GM21390 (cell line): ENCODE measurements at regions not wholly inside any gene's neighbourhood (a gene's known extent, or its start where the extent isn't known, plus 50 kb on each side); places are given as distances from the start of the nearest gene placed in this dataset.

ENCODE experiments used
- ATAC-seq: cut with Tn5 transposase; IDR thresholded peaks from one replicate; pipeline ENCODE4 v1.9.1; 2021; ENCODE audit not compliant: unreplicated experiment

DNA sequence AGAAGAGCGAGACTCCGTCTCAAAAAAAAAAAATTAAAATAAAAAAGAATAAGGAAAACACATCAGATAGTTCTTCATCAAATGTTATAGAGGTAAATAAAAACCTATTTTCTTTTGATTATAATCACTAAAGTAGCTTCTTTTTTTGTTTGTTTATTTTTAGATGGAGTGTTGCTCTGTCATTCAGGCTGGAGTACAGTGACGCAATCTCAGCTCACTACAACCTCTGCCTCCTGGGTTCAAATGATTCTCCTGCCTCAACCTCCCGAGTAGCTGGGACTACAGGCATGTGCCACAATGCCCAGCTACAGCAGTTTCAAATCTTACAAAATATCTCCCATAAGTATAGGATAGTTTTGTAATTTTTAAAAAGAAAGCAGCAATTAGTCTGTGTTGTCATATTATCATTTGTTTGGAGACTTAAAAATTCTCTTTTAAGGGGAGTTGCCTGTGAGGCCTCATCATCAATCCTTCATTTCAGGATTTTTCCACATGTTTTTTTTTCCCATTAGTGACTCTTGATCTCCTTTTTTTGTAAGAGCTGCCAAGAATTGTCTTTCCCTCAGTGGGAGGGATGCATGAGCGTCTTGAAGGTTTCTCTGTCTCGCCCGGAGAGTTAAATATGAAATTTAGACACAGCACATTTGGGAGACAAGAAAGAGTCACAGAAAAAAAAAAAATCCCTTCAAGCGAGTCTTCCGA is 275.9 kb downstream of the CDCA7 start:
- ATAC-seq = no peak

DNA sequence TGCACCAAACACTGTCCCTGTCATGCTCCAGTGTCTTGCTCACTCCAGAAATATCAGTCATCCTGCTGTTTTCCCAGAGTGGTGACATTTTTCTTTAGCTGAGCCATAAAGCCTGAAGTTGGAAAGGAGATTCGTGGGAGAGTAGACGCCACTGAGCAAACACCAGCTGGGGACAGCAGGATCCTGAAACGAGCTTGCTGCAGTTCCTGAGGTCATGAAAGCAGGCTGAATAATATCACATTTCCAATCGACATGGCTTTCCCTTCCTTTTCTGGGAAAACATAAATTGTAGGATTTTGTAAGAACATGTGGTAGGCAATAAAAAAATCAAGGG is 276.4 kb downstream of the CDCA7 start:
- ATAC-seq = no peak

DNA sequence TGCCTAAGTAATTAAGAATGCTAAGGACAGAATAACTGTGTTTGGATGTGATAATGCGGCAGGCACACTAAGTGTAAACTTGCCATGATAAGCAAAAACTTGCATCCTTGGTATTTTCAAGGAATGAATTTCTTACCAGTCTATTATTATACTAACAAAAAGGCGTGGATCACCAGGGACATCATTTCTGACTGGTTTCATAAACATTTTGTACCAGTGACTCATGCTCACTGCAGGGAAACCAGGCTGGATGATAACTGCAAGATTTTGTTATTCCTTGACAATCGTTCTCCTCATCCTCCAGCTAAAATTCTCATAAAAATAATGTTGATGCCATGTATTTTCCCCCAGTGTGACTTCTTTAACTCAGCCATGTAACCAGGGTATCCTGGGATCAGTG is 289.5 kb downstream of the CDCA7 start:
- no peak for ATAC-seq

DNA sequence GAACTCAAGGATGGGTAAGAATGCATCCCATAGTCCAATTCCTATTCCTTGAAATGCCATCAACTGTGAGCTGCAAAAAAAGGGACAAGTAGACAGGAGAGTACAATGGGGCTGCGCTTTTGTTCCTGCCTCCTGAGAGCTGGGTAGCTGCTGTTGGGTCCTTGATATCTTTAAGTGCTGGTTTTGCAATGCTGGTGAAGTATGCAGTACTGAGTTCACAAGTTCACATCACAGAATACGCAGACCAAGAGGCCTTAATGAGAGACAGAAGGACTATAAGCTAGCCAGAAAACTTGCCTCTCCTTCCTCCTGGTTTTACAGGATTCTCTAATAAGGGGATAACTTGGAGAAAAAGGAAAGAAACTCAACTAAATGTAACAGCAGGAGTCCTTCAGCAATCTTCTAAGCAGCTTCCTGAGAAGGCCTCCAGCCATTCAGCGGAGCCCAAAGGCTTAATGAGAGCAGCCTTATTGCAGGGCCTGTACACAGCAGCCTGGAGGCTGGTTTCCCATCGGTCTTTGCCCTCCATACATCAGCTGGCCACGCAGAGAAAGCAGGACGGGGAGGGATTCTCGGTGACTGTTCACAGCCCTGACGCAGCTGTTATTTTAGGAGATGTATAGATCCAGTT is 293.1 kb downstream of the CDCA7 start:
- no peak for ATAC-seq

DNA sequence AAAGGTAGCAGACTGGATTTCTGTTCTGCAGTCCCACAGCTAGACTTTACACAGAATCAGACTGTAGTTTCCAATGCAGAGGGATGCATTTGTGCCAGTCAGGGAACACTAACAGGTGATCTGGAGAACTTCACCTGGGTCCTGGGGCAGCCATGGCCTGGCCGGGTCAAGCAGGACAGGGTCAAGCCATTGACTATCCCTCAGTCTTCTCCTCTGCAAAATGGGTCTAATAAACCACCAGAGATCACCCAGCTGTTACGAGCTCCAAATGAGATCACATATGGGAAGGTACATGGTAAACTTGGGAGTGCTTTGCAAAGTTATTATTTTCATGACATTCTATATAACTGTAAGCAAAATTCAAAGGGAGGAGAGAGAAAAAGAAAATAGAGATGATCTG is 294.1 kb downstream of the CDCA7 start:
- ATAC-seq = no peak

DNA sequence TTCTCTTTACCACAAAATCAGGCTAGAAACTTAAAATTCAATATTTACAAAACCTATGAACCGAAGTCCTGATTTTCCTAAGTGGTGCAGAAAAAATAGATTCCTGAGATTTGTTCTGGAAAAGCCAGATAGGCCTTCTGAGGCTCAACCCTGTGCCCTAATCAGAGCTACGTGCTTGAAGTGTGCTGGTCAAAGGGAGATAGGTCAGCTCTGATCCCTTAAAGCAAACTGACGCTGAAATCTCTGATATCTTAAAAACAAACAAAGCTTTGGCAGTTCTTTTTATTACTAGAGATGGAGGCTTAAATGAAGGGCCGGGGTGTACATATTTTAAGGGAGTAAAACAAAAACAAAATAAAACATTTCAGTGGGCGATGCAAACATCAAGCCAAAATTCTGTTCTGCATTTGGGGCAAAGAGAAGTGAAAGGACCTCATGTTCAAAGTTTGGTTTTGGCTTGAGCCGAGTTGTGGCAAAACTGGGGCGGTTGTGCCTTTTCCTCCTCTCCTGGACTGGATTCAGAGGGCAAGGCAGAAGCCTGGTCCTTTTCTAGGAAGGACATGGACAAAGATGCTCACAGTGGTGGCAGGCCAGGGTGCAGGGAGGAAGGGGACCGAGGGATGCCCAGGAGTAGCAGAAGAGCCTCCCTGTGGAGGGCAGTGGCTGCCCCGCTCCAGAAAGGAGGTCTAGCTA is 295.0 kb downstream of the CDCA7 start:
- no peak for ATAC-seq

DNA sequence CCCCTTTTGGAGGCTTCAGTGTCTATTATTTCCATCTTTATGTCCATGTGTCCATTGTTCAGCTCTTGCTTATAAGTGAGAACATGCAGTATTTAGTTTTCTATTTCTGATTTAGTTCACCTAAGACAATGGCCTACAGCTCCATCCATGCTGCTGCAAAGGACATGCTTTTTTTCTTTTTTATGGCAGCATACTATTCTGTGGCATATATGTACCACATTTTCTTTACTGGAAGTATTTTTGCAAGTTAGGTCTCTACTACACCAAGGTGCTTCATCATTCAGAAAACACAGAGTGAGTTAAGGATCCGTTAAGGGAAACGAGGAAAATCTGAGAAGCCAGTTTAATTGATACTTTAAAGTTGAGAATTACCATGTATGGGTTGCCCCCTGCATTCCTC is 297.2 kb downstream of the CDCA7 start:
- no peak for ATAC-seq

DNA sequence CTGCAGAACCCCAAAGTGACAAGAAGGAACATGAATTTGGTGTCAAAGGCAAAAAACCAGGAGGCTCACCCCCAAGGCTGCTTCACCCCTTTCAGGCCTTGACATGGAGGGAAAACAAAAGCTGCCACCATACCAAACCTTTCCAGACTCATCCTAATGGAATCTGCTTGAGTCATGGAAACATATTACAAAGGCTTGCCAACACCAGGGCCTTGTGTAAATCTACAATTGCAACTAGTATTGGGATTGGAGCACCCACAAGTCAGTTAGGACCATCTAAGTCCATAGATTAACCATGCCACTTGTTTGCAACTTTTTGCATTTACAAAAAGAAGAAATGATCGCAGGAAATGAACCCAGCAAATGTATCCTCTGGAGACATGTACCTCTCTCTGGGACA is 297.6 kb downstream of the CDCA7 start:
- ATAC-seq = no peak

DNA sequence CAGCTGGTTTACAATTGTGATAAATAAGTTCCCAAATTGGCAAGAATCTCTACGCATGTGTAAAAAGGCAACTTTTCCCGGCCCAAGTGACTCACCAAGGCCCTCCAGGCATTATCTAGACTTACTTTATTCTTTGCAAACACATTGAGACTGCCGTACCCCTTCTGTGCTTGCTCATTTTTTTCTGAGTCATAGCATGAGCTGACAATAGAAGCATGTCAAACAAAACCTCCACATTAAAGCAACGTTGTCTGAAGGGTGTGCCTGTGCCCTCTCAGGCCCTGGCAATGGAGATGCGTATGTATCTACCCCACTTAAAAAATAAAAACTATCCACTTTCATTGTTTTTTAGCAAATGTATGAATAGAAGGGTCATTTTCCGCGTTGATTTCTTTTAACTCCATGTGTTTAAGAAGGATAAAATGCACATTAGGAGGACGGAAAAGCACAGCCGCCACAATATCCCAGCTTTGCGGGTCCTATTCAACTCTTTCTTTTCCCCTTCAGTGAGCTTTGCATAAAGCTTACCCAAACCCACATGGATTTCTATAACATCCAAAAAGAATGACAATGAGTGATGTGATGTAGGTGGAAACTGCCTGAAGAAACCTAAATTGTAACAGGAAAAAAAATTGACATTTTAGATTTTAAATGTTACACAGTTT is 298.2 kb downstream of the CDCA7 start:
- ATAC-seq = no peak

DNA sequence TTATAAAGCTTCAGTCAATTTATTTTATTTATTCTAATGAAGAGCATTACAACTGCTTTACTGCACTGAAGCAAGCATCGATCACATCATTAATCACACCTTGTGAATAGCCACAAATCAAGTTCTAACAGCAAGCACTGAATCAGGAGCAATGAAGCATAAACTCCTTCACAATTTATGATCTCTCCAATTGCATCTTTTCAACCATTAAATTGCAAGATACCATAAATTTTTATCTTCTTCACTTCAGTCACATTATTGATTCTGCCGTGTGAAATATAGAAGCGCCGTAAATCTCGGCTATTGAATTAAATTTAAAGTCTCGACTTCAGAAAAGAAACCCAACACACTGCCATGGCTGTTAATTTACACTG is 298.7 kb downstream of the CDCA7 start:
- no peak for ATAC-seq

DNA sequence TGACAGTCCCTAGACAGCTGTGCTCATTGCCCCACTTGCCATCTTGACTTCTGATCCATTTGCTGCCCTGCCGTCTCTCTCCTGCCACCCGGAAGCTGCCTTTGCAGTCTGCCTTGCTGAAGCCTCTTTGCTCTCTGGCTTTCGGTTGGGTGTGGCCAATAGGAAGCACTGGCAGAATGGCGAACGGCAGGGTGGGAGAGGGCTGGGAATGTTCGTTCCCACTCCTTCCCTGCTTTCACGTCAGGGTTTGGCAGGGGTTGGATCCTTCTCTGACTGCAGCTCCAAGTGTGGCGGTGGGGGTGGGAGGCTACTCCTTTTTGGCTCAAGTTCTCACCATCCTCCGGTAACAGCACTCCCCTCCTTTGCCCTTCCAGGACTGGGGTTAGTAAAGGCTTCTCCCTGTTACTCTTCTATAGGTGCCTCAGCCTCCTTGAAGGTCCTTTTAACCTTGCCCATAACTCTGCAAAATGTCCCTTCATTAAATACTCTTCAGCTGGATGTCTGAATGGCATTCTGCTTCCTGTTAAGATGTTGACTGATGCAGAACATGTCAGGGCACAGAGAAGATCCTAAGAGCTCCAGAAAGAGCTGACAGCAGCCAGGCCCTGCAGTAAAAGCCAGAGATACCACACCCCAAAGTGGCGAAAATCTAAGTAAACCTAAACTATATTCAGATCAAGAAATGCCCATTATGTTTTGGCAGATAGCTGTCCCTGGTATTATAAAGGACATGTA is 299.7 kb downstream of the CDCA7 start:
- ATAC-seq = no peak

DNA sequence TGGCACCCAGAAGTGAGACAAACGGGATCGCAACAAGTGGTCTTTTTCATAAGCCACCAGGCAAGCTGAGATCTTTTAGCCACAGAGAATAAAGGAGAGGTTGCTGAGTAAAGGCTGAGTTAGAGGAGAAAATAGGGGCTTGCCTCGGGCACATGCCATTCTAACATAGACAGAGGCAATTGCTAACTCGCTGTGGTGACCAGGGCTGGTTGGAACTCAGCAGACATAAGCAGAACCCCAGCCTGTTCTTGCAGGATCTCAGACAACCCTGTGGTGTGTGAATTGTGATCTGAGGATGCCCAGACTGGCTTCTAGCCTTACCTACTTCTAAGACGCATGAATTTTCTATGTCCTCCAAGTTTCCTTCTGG is 300.2 kb downstream of the CDCA7 start:
- ATAC-seq = no peak

DNA sequence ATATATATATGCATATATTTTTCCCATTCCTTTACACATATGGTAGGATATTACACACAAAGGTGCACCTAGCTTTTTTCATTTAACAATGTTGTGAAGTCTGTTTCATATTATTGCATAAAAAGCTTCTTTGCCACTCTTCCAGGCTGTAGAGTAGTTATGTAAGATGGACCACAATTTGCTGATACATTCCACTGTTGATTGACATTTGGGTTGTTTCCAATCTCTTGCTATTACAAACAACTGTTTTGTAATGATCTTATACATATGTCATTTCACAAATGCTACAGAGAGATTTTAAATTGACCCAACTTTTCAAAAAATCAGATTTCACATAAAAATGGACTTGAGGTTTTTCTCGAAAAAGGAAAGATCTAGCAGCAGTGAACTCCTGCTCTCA is 301.4 kb downstream of the CDCA7 start:
- no peak for ATAC-seq

DNA sequence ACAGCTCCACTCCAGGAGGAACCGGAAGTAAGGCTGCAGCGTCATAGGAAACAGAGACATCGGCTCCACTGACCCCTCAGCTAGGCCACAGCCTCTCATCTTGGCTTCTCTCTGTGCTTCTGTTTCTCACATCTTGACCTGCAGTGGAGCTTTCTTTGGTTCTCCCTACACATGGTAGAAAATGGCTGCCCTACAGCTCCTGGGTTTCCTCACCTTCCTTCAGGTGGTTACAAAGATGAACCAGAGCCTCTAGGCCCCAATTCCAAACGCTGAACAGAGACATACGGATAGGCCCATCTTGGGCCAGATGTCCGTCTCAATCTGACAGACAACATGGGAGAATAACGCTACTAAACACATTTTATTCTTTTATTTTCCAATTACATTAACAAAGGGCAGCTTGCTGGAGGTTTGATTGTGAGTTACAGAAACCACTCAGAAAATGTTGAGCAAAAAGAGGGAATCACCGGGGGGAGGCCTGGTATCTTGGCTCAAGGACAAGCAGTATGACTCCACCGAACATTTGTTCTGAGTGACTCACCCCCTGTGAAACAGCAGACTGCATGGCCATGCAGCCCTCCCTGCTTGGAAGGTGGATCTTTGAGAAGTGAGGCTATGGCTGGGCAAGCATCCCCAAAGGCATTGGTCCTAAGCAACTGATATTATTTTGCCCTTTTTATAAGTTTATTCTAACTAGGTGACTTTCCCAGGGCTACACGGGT is 303.5 kb downstream of the CDCA7 start:
- no peak for ATAC-seq

DNA sequence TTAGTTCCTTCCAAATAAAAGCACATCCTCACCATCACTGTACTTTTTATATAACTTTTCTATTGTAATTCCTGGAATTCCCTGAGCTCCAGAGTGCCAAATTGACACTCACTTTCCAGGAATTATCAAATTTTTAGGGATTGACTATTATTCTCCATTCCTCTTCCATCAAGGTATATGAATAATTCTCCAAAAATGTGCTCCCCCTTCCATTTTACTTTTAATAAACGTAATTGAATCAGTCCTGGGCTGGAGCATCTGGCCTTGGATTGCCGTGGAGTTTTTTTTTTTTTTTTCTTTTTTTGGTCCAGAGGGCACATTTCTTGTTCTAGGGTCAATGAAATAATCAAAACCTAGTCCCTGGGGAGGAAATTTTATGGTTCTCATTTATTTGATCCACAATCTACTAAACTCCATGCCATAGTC is 304.3 kb downstream of the CDCA7 start:
- ATAC-seq = no peak

DNA sequence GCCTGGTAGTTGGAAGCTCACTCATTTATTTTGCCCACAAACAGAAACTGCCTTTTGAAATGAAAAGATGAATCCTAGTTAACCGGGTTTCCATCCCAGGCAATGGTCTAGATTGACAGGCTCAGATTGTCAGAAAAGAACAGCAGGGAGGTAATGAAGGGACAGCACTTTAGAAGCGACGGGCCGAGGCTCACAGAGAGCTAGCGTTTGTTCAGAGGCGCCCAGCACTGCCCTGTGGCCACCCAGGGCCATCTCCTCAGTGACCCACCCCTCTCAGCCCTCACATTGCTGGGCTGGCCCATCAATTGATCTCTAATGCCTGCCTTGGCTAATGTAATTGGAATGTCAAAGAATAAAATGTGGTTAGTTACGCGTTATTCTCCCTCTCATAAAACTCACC is 304.8 kb downstream of the CDCA7 start:
- ATAC-seq = no peak

DNA sequence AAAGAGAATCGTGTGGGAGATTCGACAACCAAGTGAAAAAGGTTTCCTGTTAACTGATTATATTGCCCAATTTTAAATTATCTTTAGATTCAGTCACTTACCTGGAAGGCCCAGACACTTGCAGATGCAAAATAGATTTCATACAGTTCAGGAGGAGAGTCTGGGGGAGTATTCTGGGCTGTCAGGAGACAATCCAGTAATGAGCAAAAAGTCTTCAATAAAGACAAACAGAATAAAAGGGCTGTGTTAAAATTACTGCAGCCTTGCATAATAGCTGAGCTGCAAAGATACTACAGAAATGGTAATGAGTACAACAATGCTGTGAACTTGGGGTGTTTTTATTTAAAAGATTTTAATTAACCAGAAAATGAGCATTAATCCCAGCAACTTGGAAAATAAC is 303.6 kb downstream of the SP3 start:
- no peak for ATAC-seq

DNA sequence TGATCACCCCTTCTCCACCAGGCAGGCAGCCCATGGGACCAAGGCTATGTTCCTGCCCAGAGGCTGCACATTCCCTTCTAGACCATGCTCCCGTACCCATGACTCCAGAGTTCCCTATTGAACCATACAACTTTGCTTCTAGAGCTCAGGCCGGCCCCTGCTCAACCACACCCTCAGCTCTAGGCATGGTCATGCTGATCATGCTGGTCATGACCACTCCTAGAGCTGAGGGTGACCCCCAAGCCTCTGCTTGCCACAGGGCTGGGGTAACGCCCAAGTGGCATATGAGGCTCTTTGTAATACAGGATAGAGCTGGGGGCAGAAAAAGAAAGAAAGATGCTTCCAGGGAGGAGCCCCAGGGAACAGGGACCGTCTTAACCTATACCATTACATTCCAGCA is 301.8 kb downstream of the SP3 start:
- ATAC-seq = no peak

DNA sequence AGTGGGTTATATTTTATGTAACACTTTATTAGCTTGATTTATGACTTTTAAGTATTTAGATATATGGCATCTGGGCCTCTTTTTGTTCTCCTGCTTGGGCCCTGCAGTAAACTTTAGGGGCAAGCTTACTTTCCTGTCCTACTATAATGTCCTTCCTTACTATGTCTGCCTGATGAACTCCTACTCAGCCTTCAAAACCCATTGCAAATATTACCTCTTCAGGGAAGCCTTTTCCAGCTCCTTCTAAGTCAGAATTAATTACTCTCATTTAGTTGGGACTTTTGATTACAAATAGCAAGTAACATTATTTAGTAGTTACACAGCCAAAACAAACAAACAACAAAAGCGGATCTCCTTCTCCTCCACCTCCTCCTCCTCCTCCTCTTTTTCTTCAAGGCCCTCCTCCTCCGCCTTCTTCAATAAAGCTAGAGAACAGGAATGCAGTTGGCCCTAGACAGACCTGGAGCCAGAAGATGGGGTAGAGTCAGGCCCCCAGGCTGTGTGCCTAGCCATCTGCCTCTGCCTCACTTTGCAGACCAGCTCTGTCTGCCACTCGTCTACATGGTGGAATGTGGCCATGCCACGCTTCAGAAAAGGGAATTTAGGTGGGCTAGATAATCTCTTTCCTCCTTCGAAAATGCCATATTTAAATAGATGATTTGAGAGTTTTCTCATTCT is 301.2 kb downstream of the SP3 start:
- ATAC-seq = no peak

DNA sequence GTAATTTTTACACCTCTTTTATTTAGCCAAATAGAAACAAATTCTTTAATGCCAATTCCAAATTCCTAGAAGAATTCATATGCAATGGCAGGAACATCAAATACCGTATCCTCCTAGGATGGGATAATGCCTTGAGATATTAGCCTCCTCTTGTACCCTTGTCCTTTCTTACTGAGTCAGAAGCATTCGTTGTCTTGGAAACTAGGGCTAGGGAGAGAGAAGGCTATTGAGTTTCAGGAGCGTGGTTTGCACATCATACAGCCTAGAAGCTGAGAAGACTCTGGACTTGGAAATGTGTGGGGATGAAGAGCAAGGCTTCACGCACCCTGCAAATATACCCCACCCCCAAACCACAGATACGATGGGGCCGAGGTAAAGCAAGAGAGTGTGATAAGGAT is 300.7 kb downstream of the SP3 start:
- ATAC-seq = no peak
